Iris pigment epithelial cell (primary cell): ENCODE measurements at regions not wholly inside any gene's neighbourhood (a gene's known extent, or its start where the extent isn't known, plus 50 kb on each side); places are given as distances from the start of the nearest gene placed in this dataset.
"Not testable (repeated sequence)": the region's sequence is repeated elsewhere in the genome, so short reads cannot be mapped to it uniquely, and the experiment has no call there.

Source experiments
- DNase-seq: peaks from one replicate; pipeline ENCODE4 v3.0.0-alpha.2; 2011; ENCODE audit warnings: low read depth

DNA sequence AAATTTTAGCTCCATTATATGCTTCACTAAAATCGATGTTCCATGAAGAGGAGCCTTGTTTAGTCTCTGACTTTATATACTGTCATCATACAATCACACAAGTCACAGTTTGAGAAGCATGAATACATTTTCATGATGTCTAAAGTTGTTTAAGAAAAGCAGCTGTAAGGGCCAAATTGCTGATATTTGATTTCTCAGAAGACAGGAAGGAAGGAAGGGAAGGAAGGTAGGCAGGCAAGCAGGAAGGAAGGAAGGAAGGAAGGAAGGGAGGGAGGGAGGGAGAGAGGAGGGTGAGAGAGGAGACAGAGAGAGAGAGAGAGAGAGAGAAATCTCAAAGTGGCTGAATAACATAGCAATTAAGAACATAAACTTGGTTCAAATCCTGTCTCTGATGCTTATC, 153.7 kb downstream of the RTL9 start:
- DNase-seq, result no peak

DNA sequence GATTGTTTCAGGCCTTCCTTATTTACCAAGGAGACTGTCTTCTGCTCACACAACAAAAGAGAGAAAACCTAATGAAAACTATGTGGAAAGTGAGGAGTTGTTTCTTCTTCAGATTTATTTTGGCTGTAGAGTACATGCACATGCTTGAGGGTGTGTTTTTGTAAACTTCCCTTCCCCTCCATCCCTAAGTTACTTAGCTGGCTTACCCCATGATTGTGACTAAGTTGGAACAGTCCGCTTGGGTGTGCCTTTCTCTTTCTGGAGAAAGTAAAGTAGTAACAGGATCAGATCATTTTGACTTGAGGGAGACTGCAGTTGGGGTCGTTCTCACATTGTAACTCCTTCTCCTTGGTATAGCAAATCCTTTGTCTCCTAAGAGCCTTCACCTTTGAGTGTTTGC, 155.9 kb downstream of the RTL9 start:
- no peak for DNase-seq

DNA sequence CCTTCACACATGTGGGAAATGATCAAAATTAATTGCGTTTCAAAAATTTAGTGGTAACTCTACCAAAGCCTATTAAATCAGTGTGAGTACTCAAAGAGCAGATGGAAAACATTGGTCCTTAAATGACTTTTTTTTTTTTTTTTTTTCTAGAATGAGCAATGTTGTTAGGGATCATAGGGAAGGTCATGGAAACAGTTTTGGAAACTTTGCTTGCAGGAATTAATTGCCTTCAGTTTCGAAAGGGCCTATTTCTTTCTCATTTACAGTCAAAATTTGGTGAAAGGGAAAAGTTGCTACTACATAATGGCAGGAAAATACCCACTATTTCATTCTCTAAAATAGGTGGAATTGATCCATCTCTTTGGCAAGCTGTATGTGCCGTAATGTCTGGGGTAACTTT, 160.9 kb downstream of the RTL9 start:
- no peak for DNase-seq

DNA sequence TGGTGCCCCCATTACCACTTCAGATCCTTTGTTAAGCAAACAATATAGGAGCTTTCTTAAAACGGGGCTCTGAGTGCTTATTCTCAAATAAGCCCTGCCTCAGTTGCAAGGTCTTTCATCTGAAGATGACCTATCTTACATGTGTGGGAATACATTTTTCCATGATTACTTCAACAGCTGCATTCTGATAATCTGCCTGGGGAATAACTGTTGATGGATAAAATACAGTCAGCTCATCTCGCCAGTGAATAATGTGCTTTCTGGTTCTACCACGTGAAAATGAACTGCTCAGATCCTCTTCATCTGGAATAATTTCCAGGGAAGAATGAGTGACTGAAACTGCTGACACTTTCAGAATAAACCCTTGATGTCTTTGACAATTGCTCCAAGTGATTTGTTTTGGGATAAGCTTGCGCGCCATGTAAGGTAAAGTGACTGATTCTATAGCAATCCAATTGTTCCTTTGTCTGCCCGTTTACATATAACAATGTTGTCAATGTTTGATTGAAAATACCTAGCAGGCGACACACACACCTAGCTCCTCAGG, 161.3 kb downstream of the RTL9 start:
- no peak for DNase-seq

DNA sequence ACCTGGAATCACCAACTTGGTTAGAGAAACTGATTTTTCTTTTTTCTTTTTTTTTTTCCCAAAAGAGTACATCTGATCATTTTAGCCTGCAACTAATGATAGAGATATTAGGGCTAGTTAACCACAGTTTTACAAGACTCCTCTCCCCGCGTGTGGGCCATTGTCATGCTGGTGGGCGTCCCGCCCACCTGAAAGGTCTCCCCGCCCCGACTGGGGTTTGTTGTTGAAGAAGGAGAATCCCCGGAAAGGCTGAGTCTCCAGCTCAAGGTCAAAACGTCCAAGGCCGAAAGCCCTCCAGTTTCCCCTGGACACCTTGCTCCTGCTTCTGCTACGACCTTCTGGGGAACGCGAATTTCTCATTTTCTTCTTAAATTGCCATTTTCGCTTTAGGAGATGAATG, 162.0 kb downstream of the RTL9 start:
- not testable (repeated sequence) for DNase-seq

DNA sequence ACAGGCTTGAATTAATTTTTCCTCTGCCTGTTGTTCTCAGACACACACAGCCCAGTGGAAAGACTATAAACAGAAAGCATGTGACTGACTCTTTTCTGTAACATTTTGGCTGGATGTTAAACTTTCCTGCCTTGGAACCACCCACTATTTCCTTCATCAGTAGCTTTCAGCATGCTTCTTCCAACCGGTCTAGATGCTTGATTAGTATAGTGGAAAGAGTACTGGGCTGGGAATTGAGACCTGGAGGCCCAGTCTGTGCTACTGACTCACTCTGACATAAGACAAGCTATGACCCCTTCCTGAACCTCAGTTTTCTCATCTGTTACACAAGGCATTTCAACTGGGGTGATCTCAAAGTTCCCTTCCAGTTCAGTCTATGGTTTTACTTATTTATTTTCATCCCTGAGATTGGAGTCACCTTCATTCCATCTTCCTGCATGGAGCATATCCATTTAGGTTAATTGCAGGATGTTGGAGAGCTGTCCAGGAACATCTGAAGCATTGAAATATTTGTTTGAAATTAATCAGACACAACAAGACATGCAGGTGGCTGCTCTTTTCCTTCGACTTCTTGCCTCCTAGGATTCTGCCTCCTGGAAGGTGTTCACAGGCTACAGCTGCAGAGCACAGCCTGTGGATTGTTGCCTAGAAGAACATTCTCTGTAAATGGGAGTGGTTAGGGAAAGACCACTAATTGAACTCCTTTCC, 173.4 kb downstream of the RTL9 start:
- DNase-seq, result peak; percentile 0

DNA sequence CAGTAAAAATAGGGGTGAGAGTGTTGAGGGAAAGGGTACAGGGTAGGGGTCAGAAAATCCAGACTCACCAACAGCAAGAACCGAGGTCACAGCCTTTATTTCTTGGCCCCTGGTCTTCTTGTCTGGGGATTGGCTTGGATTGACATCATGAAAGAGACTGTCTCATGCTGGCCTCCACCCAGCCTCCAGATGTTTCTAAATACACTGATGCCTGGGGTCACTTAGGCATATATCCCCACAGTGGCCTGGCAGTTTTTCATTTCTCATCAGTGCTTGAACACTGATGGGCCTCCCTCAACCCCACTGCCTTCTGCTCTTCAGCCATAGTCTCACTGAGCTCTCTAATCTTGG, 173.9 kb downstream of the RTL9 start:
- DNase-seq, result no peak

DNA sequence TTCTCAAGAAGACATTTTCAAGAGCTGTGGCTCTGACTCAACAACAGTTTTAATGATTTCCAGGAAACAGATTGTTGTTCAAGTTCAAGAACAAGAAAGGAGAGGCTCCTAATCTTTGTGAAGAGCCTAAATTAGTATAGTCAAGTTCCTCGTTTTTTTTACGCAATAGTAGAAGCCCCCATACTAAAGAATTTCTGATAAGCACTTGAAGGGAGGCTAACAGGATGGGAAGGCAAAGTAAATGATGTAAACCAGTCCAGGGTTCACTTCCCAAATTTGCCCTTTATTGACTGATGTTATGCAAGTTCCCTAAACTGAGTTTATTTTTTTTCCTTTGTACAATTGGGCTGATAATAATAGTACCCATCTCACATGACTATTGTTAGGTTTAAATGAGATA, 178.2 kb downstream of the RTL9 start:
- DNase-seq, result no peak

DNA sequence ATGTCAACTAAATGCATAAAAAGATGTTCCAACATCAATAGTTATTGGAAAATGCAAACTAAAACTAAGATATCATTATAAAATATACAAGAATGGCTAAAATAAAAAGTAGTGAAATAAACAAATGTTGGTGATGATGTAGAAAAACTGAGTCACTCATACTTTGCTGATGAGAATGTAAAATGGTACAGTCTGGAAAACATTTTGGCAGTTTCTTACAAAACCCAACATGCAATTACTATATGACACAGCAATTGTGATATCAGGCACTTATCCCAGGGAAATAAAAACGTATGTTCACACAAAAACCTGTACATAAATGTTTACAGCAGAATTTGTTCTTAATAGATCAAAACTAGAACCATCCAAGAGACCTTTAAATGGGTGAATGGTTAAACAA, 182.6 kb downstream of the RTL9 start:
- no peak for DNase-seq

DNA sequence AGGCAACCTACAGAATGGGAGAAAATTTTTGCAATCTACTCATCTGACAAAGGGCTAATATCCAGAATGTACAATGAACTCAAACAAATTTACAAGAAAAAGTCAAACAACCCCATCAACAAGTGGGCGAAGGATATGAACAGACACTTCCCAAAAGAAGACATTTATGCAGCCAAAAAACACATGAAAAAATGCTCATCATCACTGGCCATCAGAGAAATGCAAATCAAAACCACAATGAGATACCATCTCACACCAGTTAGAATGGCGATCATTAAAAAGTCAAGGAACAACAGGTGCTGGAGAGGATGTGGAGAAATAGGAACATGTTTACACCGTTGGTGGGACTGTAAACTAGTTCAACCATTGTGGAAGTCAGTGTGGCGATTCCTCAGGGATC, 192.2 kb downstream of the RTL9 start:
- DNase-seq, result not testable (repeated sequence)

DNA sequence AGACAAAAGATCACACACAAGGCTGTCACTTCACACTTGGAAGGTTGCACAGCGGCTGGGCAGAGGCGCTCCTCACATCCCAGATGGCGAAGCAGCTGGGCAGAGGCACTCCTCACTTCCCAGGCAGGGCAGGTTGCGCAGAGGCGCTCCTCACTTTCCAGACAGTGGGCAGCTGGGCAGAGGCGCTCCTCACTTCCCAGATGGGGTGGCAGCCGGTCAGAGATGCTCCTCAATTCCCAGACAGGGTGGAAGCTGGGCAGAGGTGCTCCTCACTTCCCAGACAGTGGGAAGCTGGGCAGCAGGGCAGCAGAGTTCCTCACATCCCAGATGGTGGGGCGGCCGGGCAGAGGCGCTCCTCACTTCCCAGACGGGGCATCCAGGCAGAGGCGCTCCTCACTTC, 199.2 kb downstream of the RTL9 start:
- DNase-seq, result no peak

DNA sequence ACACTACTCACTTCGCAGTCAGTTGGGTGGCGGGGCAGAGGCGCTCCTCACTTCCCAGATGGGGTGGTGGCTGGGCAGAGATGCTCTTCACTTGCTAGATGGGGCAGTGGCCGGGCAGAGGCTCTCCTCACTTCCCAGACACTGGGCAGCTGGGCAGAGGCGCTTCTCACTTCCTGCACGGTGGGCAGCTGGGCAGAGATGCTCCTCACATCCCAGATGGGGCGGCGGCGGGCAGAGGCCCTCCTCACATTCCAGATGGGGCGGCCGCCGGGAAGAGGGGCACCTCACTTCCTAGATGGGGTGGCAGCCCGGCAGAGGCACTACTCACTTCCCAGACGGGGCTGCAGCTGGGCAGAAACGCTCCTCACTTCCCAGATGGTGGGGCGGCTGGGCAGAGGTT, 199.8 kb downstream of the RTL9 start:
- no peak for DNase-seq

DNA sequence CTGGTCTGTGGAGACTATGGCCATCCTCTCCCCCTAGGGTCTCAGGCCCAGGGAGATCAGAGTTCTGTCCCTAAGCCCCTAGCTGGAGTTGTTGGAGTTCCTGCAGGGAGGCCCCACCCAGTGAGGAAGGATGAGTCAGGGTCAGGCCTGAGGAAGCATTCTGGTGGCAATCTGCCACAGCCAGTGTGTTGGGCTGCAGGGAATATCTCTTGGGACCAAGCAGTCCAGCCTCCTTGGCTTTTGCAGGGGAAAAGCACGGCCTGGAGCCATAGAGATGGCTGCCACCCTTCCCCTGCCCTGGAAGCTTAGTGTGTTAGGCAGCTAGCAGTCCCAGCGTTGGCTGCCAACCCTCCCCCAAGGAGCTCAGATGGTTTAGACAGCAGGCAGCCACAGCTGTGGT, 202.4 kb downstream of the RTL9 start:
- DNase-seq, result no peak

DNA sequence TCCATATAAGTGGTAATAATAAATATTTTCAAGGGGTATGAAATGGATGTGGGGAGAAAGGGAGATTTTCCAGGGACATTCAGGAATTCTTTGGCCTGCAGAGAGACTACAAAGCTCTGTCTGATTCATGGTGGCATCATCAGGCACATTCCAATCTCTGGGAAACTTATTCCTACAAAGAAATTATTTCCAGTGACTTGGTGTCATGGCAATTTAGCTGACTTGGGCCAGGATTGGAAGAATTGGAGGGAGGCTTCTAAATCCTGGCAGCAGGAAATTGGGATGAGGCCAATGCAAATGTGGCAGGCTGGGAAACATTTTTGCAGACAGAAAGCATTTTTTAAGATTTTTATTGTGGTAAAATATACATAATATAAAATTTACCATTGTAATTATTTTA, 204.6 kb downstream of the RTL9 start:
- DNase-seq, result no peak

DNA sequence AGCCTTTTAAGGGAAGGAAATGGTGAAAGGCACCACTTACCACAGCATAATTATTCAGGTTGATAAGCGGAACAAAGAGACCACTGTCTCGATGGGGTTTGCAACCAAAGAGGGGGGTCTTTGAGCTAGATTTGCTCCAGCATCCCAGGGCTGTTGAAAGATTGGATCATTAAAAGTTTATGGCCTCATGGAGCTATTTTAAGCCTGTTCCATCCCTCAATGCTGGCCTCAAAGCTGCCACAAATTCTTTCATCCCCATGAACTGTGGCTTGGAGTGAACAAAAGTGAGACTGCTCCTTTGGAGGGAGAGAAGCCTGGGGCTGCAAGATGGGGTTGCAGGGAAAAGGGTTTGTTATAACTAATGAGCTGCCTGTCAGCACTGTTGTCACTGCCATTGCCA, 209.8 kb downstream of the RTL9 start:
- no peak for DNase-seq

DNA sequence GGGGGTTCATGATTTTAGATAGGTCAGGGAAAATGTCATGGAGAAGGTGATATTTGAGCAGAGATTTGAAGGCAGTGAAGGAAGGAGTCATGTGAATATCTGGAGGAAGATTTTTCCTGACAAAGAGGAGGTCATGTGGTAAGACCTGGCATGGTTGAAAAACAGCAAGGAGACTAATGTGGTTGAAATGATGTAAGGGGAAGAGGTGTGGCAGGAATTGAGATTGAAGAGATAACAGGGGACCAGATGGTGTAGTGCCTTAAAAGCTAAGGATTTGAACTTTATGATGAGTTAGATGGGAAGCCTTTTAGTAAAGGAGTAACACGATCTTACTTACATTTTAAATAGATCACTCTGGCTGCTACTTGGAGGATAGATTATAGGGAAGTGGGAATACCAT, 210.9 kb downstream of the RTL9 start:
- DNase-seq, result peak; percentile 4

DNA sequence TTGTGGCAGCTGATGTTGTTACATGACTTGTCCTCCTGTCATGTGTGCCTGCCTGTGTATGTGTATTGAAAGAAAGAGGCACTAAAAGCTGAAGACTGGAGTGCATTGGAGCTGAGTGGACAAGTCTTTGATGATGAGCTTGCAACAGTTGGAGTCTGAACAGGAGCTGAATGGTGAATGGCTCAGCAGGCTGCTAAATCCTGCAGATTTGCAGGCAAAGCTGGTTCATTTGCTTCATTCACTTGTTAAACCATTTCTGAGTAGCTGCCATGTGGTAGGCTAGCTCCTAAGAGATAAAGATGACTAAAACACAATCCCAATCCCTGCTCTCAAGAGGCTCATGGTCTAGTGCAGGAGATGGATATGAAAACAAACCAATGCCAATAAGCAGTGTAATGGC, 217.3 kb downstream of the CHRDL1 start:
- DNase-seq, result no peak

DNA sequence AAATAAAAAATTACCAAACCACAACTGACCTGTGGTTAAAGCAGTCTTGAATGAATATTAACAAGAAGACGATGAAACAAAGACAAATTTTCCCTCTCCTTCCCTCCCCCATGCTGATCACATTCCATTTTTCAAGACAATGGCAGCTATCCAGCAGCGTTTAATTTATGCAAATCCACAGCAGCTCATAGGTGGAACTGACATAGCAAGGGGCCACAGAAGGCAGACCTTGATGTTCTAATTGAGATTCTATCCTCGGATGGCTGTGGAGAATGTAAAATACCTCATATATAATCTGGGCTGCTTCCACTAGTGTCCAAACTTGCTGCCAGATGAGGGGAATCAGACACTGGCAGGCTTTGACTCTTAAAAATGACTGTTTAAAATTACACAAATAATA, 211.5 kb downstream of the CHRDL1 start:
- no peak for DNase-seq

DNA sequence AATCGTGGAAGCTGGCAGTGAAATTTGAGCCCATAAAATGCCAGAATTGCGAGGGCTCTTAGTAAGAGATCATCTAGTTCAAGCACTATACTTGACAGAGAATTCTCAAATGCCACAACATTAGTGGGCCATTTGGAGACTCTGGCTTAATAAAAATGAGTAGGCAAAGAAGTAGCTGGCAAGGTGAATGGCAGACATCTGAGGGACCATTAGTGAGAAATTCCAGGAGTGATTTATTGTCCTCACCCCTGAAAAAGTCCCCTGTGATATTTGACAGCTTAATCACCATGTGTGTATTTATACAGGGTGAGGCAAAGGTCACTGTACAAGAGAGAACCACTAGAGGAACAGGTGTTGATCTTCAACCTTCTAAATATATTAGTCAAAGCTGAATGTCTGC, 207.5 kb downstream of the CHRDL1 start:
- DNase-seq, result no peak

DNA sequence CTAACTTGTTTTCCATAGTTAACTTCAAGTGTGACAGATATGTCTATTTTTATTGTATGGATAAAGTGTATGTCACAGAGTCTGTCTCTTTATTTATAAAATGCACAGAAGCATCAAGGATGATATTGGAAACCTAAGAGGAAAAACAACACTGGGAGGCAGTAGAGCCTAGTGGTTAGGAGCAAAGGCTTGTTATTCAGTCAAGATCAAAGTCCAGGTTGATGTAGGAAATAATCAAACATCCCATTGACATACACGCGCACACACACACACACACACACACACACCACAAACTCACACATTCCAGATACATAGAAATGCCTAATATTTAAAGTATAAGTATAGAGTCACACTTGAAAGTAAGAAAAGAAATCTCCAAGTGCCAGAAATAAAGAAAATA, 206.8 kb downstream of the CHRDL1 start:
- DNase-seq, result no peak

DNA sequence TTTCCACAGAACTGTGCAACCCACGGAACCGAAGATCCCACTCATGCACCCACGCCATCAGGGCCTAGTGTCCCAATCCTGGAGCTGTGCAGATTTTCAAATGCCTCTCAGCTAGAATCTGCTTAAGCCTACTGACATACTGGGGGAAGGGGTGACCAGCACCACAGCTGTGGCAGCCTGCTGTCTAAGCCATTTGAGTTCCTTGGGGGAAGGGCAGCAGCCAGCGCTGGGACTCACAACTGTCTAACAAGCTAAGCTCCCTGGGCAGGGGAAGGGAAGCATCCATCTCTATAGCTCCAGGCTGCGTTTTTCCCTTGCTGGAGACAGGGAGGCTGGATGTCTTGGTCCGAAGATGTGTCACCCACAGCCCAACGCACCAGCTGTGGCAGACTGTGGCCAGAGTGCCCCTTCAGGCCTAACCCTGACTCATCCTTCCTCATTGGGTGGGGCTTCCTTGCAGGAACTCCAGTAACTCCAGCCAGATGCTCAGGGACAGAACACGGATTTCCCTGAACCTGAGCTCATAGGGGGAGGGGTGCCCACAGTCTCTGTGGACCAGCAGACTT, 194.8 kb downstream of the CHRDL1 start:
- DNase-seq, result no peak

DNA sequence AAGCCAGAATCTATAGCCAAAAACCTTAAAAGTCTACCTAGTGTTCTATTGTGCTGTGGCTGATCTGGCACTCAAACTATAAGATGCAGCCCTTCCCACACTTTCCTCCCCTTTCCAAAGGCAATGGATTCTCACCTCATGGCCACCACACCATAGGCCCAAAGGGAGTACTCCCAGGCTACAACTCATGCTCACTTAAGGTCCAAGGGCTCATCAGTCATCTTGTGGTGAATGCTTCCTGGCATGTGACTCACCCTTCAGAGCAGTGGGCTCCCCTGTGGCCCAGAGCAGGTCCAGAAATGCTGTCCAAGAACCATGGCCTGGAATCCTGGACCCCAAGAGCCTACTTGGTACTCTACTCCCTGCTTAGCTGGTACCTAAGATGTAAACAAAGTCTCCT, 181.0 kb downstream of the CHRDL1 start:
- no peak for DNase-seq
